ENCODE measurements at regions not wholly inside any gene's neighbourhood (a gene's known extent, or its start where the extent isn't known, plus 50 kb on each side); places are given as distances from the start of the nearest gene placed in this dataset.

DNA sequence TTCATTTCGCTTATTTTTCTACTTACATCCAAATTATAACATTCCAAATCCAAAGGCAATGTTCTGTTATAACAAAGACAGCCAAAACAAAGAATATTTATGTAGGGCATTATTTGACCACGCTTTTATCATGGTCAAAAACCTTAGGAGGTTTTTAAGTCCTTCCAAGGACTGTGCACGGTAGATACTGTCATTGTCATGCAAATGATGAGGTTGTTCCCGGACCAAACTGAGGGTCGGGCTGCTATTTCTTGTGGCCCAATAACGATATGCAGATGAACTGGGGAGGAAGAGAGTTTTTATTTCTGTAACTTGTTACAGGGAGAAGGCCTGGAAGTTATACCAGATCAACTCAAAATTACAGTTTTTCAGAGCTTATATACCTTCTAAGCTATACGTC, 56.6 kb upstream of the STEAP4 start (continued):
- TF ChIP-seq RARB (CRISPR knock-in tag; IDR thresholded peaks at IDR 0.05) (no peak), TOX (CRISPR knock-in tag; IDR thresholded peaks at IDR 0.05; ENCODE audit: borderline replicate concordance) (no peak), ZC3H10 (CRISPR knock-in tag; IDR thresholded peaks at IDR 0.05) (no peak), ZFP30 (CRISPR knock-in tag; IDR thresholded peaks at IDR 0.05) (no peak)

DNA sequence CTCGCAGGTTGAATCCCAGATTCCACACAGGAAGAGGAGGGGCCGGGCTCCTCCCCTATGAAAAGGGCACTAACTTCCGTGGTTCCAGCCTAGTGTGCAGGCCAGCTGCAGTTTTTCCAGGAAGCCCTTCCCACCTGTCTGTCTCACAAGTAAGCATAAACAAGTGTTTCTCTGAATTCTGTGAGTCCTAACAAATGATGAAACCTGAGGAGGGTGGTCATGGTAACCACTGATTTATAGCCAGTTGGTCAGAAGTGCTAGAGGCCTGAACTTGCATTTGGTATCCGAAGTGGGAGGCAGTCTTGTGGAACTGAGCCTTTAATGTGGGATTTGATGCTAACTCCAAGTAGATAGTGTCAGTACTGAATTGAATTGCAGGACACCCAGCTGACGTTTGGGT, 54.7 kb upstream of the STEAP4 start:
- TF ChIP-seq ZFP3 (CRISPR knock-in tag; IDR thresholded peaks at IDR 0.05), result no peak
- ATAC-seq, result no peak

- ATAC-seq, result no peak
- TF ChIP-seq TCF4 (CRISPR knock-in tag; IDR thresholded peaks at IDR 0.05; ENCODE audit: borderline replicate concordance) (no peak), CSRNP3 (CRISPR knock-in tag; IDR thresholded peaks at IDR 0.05) (no peak), PPARA (CRISPR knock-in tag; IDR thresholded peaks at IDR 0.05; ENCODE audit: borderline replicate concordance) (no peak), ZNF8 (CRISPR knock-in tag; IDR thresholded peaks at IDR 0.05) (no peak), BACH2 (CRISPR knock-in tag; IDR thresholded peaks at IDR 0.05; ENCODE audit: borderline replicate concordance) (no peak), TSHZ2 (CRISPR knock-in tag; IDR thresholded peaks at IDR 0.05) (no peak), SNAI2 (CRISPR knock-in tag; IDR thresholded peaks at IDR 0.05) (no peak)
Observed at GRCh38 chr7:88358881-88359280, 52.2 kb upstream of the STEAP4 start.

DNA sequence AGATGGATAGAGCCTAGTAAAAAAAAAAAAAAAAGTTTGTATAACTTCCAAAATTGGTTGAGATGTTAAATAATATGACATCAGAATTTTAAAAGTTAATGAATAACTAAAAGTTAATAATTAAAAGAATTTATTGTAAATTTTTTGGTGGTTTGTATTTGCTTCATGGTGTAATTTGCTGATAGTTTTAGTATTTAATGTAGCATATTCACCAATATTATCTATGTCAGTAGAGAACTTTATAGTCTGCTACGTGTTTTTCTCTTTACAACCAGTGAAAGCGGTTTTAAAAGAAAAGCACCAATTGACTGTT, 51.8 kb upstream of the STEAP4 start:
- ATAC-seq, result no peak
- TF ChIP-seq PPARA (CRISPR knock-in tag; IDR thresholded peaks at IDR 0.05; ENCODE audit: borderline replicate concordance) (no peak), ZC3H10 (CRISPR knock-in tag; IDR thresholded peaks at IDR 0.05) (no peak), TCF4 (CRISPR knock-in tag; IDR thresholded peaks at IDR 0.05; ENCODE audit: borderline replicate concordance) (no peak), TSHZ2 (CRISPR knock-in tag; IDR thresholded peaks at IDR 0.05) (no peak), ISL1 (CRISPR knock-in tag; IDR thresholded peaks at IDR 0.05) (no peak), OSR1 (CRISPR knock-in tag; IDR thresholded peaks at IDR 0.05) (no peak), CSDC2 (CRISPR knock-in tag; IDR thresholded peaks at IDR 0.05) (no peak), CREB5 (CRISPR knock-in tag; IDR thresholded peaks at IDR 0.05; ENCODE audit: low read depth) (no peak)
- TF ChIP-seq, protein P1, sequence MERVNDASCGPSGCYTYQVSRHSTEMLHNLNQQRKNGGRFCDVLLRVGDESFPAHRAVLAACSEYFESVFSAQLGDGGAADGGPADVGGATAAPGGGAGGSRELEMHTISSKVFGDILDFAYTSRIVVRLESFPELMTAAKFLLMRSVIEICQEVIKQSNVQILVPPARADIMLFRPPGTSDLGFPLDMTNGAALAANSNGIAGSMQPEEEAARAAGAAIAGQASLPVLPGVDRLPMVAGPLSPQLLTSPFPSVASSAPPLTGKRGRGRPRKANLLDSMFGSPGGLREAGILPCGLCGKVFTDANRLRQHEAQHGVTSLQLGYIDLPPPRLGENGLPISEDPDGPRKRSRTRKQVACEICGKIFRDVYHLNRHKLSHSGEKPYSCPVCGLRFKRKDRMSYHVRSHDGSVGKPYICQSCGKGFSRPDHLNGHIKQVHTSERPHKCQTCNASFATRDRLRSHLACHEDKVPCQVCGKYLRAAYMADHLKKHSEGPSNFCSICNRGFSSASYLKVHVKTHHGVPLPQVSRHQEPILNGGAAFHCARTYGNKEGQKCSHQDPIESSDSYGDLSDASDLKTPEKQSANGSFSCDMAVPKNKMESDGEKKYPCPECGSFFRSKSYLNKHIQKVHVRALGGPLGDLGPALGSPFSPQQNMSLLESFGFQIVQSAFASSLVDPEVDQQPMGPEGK (CRISPR knock-in tag; IDR thresholded peaks at IDR 0.05; ENCODE audit: borderline replicate concordance), result no peak

Data from SK-N-SH treated with all-trans-retinoic acid at 6 μM for 48 hours (cell line).